MV-4-11 (cell line): ENCODE measurements at regions not wholly inside any gene's neighbourhood (a gene's known extent, or its start where the extent isn't known, plus 50 kb on each side); places are given as distances from the start of the nearest gene placed in this dataset.

Experiments
- DNase-seq: peaks from one replicate; lab custom pipeline; 2025; lab: John Stamatoyannopoulos, UW

- DNase-seq = no peak
Observed at GRCh38 chr12:127675936-127676335, 591.0 kb upstream of the TMEM132C start.

- peak; percentile 75 for DNase-seq
Observed at GRCh38 chr12:127677537-127678131, 589.3 kb upstream of the TMEM132C start.

- no peak for DNase-seq
Observed at GRCh38 chr12:127678945-127679344, 588.0 kb upstream of the TMEM132C start.

GRCh38 chr12:127680516-127680915, 586.5 kb upstream of the TMEM132C start:
- DNase-seq = peak; percentile 94

GRCh38 chr12:127681151-127681754, 585.7 kb upstream of the TMEM132C start:
- DNase-seq = no peak

GRCh38 chr12:127685491-127685890, 581.5 kb upstream of the TMEM132C start:
- no peak for DNase-seq

GRCh38 chr12:127685931-127686330, 581.0 kb upstream of the TMEM132C start:
- no peak for DNase-seq

- DNase-seq = no peak
Observed at GRCh38 chr12:127687181-127687580, 579.8 kb upstream of the TMEM132C start.

- no peak for DNase-seq
Observed at GRCh38 chr12:127688906-127689428, 578.0 kb upstream of the TMEM132C start.

- DNase-seq = no peak
Observed at GRCh38 chr12:127690161-127690560, 576.8 kb upstream of the TMEM132C start.

- no peak for DNase-seq
Observed at GRCh38 chr12:127696963-127697362, 570.0 kb upstream of the TMEM132C start.

- DNase-seq = no peak
Observed at GRCh38 chr12:127703026-127703425, 563.9 kb upstream of the TMEM132C start.

GRCh38 chr12:127711108-127711507, 555.9 kb upstream of the TMEM132C start:
- DNase-seq = no peak

GRCh38 chr12:127712561-127712960, 554.4 kb upstream of the TMEM132C start:
- DNase-seq = no peak

- DNase-seq = no peak
Observed at GRCh38 chr12:127716166-127716565, 550.8 kb upstream of the TMEM132C start.

- DNase-seq = no peak
Observed at GRCh38 chr12:127717278-127717677, 549.7 kb upstream of the TMEM132C start.

GRCh38 chr12:127720334-127720733, 546.6 kb upstream of the TMEM132C start:
- DNase-seq = no peak

- DNase-seq = no peak
Observed at GRCh38 chr12:127722611-127723010, 544.4 kb upstream of the TMEM132C start.

- DNase-seq = no peak
Observed at GRCh38 chr12:127723251-127723650, 543.7 kb upstream of the TMEM132C start.

- DNase-seq = no peak
Observed at GRCh38 chr12:127726671-127727315, 540.2 kb upstream of the TMEM132C start.

GRCh38 chr12:127728285-127728684, 538.7 kb upstream of the TMEM132C start:
- DNase-seq = no peak

- no peak for DNase-seq
Observed at GRCh38 chr12:127728729-127729128, 538.2 kb upstream of the TMEM132C start.

- peak; percentile 23 for DNase-seq
Observed at GRCh38 chr12:127729381-127729780, 537.6 kb upstream of the TMEM132C start.
